ENCODE measurements at regions not wholly inside any gene's neighbourhood (a gene's known extent, or its start where the extent isn't known, plus 50 kb on each side); places are given as distances from the start of the nearest gene placed in this dataset.

- no peak for TF ChIP-seq CTCF (conservative IDR thresholded peaks at IDR 0.05; ENCODE audit: low read depth, low read length)
- no peak for DNase-seq (ENCODE audit: low read depth)
- H3K4me3 ChIP-seq (ENCODE audit: low read length) = no peak overlapping the region
Measured at GRCh38 chr1:36614991-36615390, 132.3 kb upstream of the CSF3R start.

GRCh38 chr1:36614571-36614970, 131.9 kb upstream of the CSF3R start:
- no peak overlapping the region for H3K4me3 ChIP-seq (ENCODE audit: low read length)
- DNase-seq (ENCODE audit: low read depth) = no peak
- no peak for TF ChIP-seq CTCF (conservative IDR thresholded peaks at IDR 0.05; ENCODE audit: low read depth, low read length)

GRCh38 chr1:36613721-36614120, 131.0 kb upstream of the CSF3R start:
- no peak for TF ChIP-seq CTCF (conservative IDR thresholded peaks at IDR 0.05; ENCODE audit: low read depth, low read length)
- no peak for DNase-seq (ENCODE audit: low read depth)

GRCh38 chr1:36612881-36613280, 130.2 kb upstream of the CSF3R start:
- H3K4me3 ChIP-seq (ENCODE audit: low read length) = no peak overlapping the region
- no peak for DNase-seq (ENCODE audit: low read depth)
- TF ChIP-seq CTCF (conservative IDR thresholded peaks at IDR 0.05; ENCODE audit: low read depth, low read length) = no peak

More at GRCh38 chr1:36613721-36614120, 131.0 kb upstream of the CSF3R start:
- no peak overlapping the region for H3K4me3 ChIP-seq (ENCODE audit: low read length)

GRCh38 chr1:36612121-36612520, 129.4 kb upstream of the CSF3R start:
- H3K4me3 ChIP-seq (ENCODE audit: low read length) = no peak overlapping the region
- DNase-seq (ENCODE audit: low read depth) = no peak
- no peak for TF ChIP-seq CTCF (conservative IDR thresholded peaks at IDR 0.05; ENCODE audit: low read depth, low read length)

GRCh38 chr1:36609241-36610027, 126.7 kb upstream of the CSF3R start:
- no peak overlapping the region for H3K4me3 ChIP-seq (ENCODE audit: low read length)

More at GRCh38 chr1:36609241-36610027, 126.7 kb upstream of the CSF3R start:
- TF ChIP-seq CTCF (conservative IDR thresholded peaks at IDR 0.05; ENCODE audit: low read depth, low read length) = peak; percentile 74
- peak; percentile 5 for DNase-seq (ENCODE audit: low read depth)

All from retinal pigment epithelial cell (primary cell).